HEK293T (cell line): ENCODE measurements at regions not wholly inside any gene's neighbourhood (a gene's known extent, or its start where the extent isn't known, plus 50 kb on each side); places are given as distances from the start of the nearest gene placed in this dataset.

Source experiments
- ARNT ChIP-seq: fragments of 450-650 bp; IDR thresholded peaks from 2 replicates; pipeline ENCODE4 v1.6.1; 2017; ENCODE audit warnings: mild to moderate bottlenecking
- BHLHE40 ChIP-seq: fragments of 450-650 bp; IDR thresholded peaks from 2 replicates; pipeline ENCODE4 v1.6.1; 2016; ENCODE audit warnings: mild to moderate bottlenecking, moderate library complexity, borderline replicate concordance
- FOXM1 ChIP-seq: fragments of 450-650 bp; IDR thresholded peaks from 2 replicates; pipeline ENCODE4 v1.6.1; 2017; ENCODE audit warnings: mild to moderate bottlenecking, borderline replicate concordance
- SP1 ChIP-seq: fragments of 450-650 bp; IDR thresholded peaks from 2 replicates; pipeline ENCODE4 v1.6.1; 2017

- TF ChIP-seq SP1: no peak
- no peak for TF ChIP-seq FOXM1
- no peak for TF ChIP-seq ARNT
- no peak for TF ChIP-seq BHLHE40
Measured at GRCh38 chr6:80592436-80592835, 486.0 kb downstream of the BCKDHB start.
